ENCODE measurements at regions not wholly inside any gene's neighbourhood (a gene's known extent, or its start where the extent isn't known, plus 50 kb on each side); places are given as distances from the start of the nearest gene placed in this dataset.

- H3K9me2 ChIP-seq (ENCODE audit: insufficient read depth), result no peaks in the 10 kb centered on the region
- no peak for TF ChIP-seq SP1 (IDR thresholded peaks at IDR 0.05; ENCODE audit: low read depth)
- no peaks in the 10 kb centered on the region for H3K79me2 ChIP-seq (ENCODE audit: insufficient read depth, low read length)
- H3K4me2 ChIP-seq (ENCODE audit: low read length), result no peak overlapping the region
- H3K9ac ChIP-seq (ENCODE audit: low read length), result no peak overlapping the region
- H3K9me3 ChIP-seq (ENCODE audit: control insufficient read depth in 1 of 2, insufficient read depth in 1 of 2, low read depth in 1 of 2, low read length in 2 of 2), result no peaks in the 10 kb centered on the region
- no peak overlapping the region for H2AFZ ChIP-seq (ENCODE audit: low read depth, low read length, poor library complexity, severe bottlenecking)
- CTCF ChIA-PET, result no interaction called here
- RAD21 ChIA-PET (ENCODE audit: low non-redundant PET in 1 of 2, low total read pairs in 2 of 2, uncharacterized antibody in 2 of 2, unreplicated experiment in 2 of 2), result no interaction called here
- no peak for ATAC-seq
- no peaks in the 10 kb centered on the region for H4K20me1 ChIP-seq (ENCODE audit: insufficient read depth)
- H3K36me3 ChIP-seq (ENCODE audit: control insufficient read depth in 1 of 2, insufficient read depth in 2 of 2, low read length in 2 of 2), result no peaks in the 10 kb centered on the region
- POLR2A ChIA-PET, result no interaction called here
- BruUV-seq (replicated peaks), result no TSS peak
- H3K27ac ChIP-seq (ENCODE audit: low read depth, low read length), result no peak overlapping the region
- intact Hi-C loops (cut with micrococcal nuclease), result no loop called here
- H3K27me3 ChIP-seq (ENCODE audit: insufficient read depth, low read length), result no peaks in the 10 kb centered on the region
- H3K4me3 ChIP-seq (replicated peaks in 1 of 2; ENCODE audit: low read depth in 1 of 2, low read length in 2 of 2), result no peak overlapping the region
- DNase-seq (ENCODE audit: low read depth, low spot score), result no peak
- peaks cover 0 to 6% of the 10 kb centered on the region in 2 experiments; a peak in 1 of 4 replicates for H3K4me1 ChIP-seq (ENCODE audit: control insufficient read depth in 1 of 2, insufficient read depth in 2 of 2, low read length in 2 of 2)
These were observed 189.5 kb downstream of the ACTL7B start for GRCh38 chr9:108666240-108666784.

GRCh38 chr9:108665521-108666239, 190.1 kb downstream of the ACTL7B start:
- H3K36me3 ChIP-seq (ENCODE audit: control insufficient read depth in 1 of 2, insufficient read depth in 2 of 2, low read length in 2 of 2), result no peaks in the 10 kb centered on the region
- intact Hi-C loops (cut with micrococcal nuclease), result no loop called here
- ChIA-PET CTCF (no interaction called here), RAD21 (ENCODE audit: low non-redundant PET in 1 of 2, low total read pairs in 2 of 2, uncharacterized antibody in 2 of 2, unreplicated experiment in 2 of 2) (interaction anchor here in 1 of 2 experiments (0.5 kb wide), 1 partner anchor 1553 kb away, joined by 5 read pairs; no protein-coding TSS in a partner anchor), POLR2A (no interaction called here)
- no peak overlapping the region for H3K4me2 ChIP-seq (ENCODE audit: low read length)
- no TSS peak for BruUV-seq (replicated peaks)
- DNase-seq (ENCODE audit: low read depth, low spot score) (no peak), ATAC-seq (no peak)
- H3K4me3 ChIP-seq (replicated peaks in 1 of 2; ENCODE audit: low read depth in 1 of 2, low read length in 2 of 2), result no peak overlapping the region
- H3K27me3 ChIP-seq (ENCODE audit: insufficient read depth, low read length), result no peaks in the 10 kb centered on the region
- H3K9me2 ChIP-seq (ENCODE audit: insufficient read depth), result no peaks in the 10 kb centered on the region
- H3K79me2 ChIP-seq (ENCODE audit: insufficient read depth, low read length), result no peaks in the 10 kb centered on the region
- H3K4me1 ChIP-seq (ENCODE audit: control insufficient read depth in 1 of 2, insufficient read depth in 2 of 2, low read length in 2 of 2), result peaks cover 0 to 6% of the 10 kb centered on the region in 2 experiments; a peak in 1 of 4 replicates
- no peaks in the 10 kb centered on the region for H4K20me1 ChIP-seq (ENCODE audit: insufficient read depth)
- no peak overlapping the region for H3K27ac ChIP-seq (ENCODE audit: low read depth, low read length)
- no peak overlapping the region for H2AFZ ChIP-seq (ENCODE audit: low read depth, low read length, poor library complexity, severe bottlenecking)
- no peaks in the 10 kb centered on the region for H3K9me3 ChIP-seq (ENCODE audit: control insufficient read depth in 1 of 2, insufficient read depth in 1 of 2, low read depth in 1 of 2, low read length in 2 of 2)
- H3K9ac ChIP-seq (ENCODE audit: low read length), result no peak overlapping the region
- TF ChIP-seq ATF3 (IDR thresholded peaks at IDR 0.05) (no peak), YY1 (IDR thresholded peaks at IDR 0.05; ENCODE audit: extremely low read depth, insufficient replicate concordance, low read depth, low read length) (no peak), CTCF (IDR thresholded peaks at IDR 0.05 in 2 of 3, conservative IDR thresholded peaks at IDR 0.05 in 1 of 3; ENCODE audit: borderline replicate concordance in 1 of 3, insufficient read depth in 1 of 3, low read depth in 2 of 3, low read length in 2 of 3) (no peak), REST (IDR thresholded peaks at IDR 0.05; ENCODE audit: low read depth) (no peak), CBX3 (IDR thresholded peaks at IDR 0.05; ENCODE audit: low read depth) (no peak), MAX (IDR thresholded peaks at IDR 0.05) (no peak), FOSL1 (IDR thresholded peaks at IDR 0.05; ENCODE audit: low read depth) (no peak), SIN3A (IDR thresholded peaks at IDR 0.05; ENCODE audit: low read depth) (no peak), RAD21 (IDR thresholded peaks at IDR 0.05; ENCODE audit: low read depth) (no peak), ELF1 (IDR thresholded peaks at IDR 0.05; ENCODE audit: borderline replicate concordance, low read depth) (no peak), EZH2 (IDR thresholded peaks at IDR 0.05) (no peak), POLR2A (IDR thresholded peaks at IDR 0.05; ENCODE audit: borderline replicate concordance, extremely low read depth, insufficient read depth, insufficient read length) (no peak)

Measured in HCT116 (cell line).